Ascending aorta (tissue), 2 donors: ENCODE measurements at regions not wholly inside any gene's neighbourhood (a gene's known extent, or its start where the extent isn't known, plus 50 kb on each side); places are given as distances from the start of the nearest gene placed in this dataset.

Source experiments
- DNase-seq, 2 donors: peaks; one replicate each; pipeline ENCODE4 v3.0.0-alpha.2; 2019; ENCODE audit warnings: low spot score in 2 of 2
- H3K27ac ChIP-seq, 2 donors: fragments of 200-600 bp; sonication (generic); one replicate each; pipeline ENCODE4 v1.5.1; 2016 to 2017; ENCODE audit warnings: mild to moderate bottlenecking in 1 of 2
- H3K27me3 ChIP-seq: fragments of 200-600 bp; sonication (generic); one replicate; pipeline ENCODE4 v1.5.1; 2017
- H3K36me3 ChIP-seq, 2 donors: fragments of 200-600 bp; sonication (generic); one replicate each; pipeline ENCODE4 v1.5.1; 2016
- H3K4me1 ChIP-seq, 2 donors: fragments of 200-600 bp; sonication (generic); one replicate each; pipeline ENCODE4 v1.5.1; 2016 to 2017; ENCODE audit warnings: mild to moderate bottlenecking in 1 of 2
- H3K4me3 ChIP-seq, 2 donors: fragments of 200-600 bp; sonication (generic); one replicate each; pipeline ENCODE4 v1.5.1; 2016 to 2017; ENCODE audit warnings: mild to moderate bottlenecking in 1 of 2
- H3K9me3 ChIP-seq, 2 donors: fragments of 200-600 bp; sonication (generic); one replicate each; pipeline ENCODE4 v1.5.1; 2016
- intact Hi-C: fragments of 100-400 bp; cut with DNase I; formaldehyde crosslinking; loops from one replicate; pipeline ENCODE4 v1.15.1; 2023
- TF ChIP-seq, protein P1 (sequence below), 3 experiments: fragments of 200-600 bp in 2 of 3; fragments of 450-650 bp in 1 of 3; sonication (generic) in 2 of 3; IDR thresholded peaks; one replicate each; pipeline ENCODE4 v1.5.1; 2016 to 2019; ENCODE audit warnings: antibody characterized with exemption in 3 of 3, mild to moderate bottlenecking in 1 of 3, moderate library complexity in 1 of 3

DNA sequence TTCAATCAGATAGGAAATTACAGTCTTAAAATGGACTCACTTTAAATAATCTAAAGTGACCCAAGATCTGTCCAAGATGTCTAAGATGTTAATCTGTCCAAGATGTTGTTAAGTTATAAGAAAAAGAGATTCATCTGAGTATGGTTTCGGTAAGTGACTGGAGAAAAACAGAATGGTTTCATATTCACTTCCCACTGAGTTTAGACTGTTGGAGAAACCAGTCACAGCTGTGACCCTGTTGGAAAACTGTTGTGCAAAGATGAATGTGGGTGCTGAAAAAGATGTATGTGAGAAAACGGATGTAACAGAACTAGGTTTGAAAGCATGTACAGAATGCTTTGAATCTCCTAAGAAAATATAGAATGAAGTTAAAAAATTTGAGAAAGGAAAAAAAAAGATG, 325.9 kb downstream of the COL12A1 start:
- Histone ChIP-seq H3K36me3 (no peaks in the 10 kb centered on the region), H3K9me3 (no peaks in the 10 kb centered on the region), H3K4me3 (no peak overlapping the region), H3K27me3 (no peaks in the 10 kb centered on the region), H3K4me1 (no peaks in the 10 kb centered on the region), H3K27ac (no peak overlapping the region)
- TF ChIP-seq, protein P1, sequence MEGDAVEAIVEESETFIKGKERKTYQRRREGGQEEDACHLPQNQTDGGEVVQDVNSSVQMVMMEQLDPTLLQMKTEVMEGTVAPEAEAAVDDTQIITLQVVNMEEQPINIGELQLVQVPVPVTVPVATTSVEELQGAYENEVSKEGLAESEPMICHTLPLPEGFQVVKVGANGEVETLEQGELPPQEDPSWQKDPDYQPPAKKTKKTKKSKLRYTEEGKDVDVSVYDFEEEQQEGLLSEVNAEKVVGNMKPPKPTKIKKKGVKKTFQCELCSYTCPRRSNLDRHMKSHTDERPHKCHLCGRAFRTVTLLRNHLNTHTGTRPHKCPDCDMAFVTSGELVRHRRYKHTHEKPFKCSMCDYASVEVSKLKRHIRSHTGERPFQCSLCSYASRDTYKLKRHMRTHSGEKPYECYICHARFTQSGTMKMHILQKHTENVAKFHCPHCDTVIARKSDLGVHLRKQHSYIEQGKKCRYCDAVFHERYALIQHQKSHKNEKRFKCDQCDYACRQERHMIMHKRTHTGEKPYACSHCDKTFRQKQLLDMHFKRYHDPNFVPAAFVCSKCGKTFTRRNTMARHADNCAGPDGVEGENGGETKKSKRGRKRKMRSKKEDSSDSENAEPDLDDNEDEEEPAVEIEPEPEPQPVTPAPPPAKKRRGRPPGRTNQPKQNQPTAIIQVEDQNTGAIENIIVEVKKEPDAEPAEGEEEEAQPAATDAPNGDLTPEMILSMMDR (IDR thresholded peaks at IDR 0.05) = no peak
- no peak for DNase-seq
- intact Hi-C loops = no loop called here

DNA sequence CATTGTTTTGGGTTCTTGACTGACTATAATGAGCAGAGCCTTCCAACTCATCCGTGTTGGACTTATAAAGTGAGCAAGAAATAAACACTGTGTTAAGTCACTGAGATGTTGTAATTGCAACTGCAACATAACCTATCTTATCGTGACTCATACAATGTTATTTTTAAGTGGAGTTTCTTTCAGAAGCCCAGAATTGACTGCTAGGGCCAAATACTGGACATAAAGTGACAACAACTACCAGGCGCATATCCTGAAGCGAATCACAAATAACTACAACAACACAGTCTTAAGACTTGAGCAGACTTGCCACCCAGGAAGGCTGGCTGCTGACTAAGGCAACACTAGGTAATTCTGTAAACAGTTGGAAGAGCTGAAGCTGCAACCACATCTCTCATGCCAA, 326.6 kb downstream of the COL12A1 start:
- Histone ChIP-seq H3K27ac (no peak overlapping the region), H3K4me3 (no peak overlapping the region)
- TF ChIP-seq, protein P1 (IDR thresholded peaks at IDR 0.05) = no peak

DNA sequence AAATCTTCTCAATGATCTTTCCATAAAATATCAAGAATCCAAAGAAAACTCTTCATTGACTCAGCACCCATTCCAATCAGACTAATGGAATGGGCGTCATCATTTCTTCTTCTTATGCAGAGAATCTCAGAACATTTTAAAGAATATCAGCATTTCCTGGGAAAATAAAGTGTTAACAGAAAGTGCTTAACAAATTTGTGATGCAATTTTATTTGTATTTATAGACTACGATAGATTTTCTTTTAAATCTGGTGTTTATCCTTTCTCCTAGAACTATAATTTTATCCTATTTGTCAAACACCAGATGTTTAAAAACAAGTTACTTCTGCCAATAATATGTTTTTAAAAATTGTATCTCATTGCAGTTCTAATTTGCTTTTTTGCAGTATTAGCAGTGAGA, 330.7 kb downstream of the COL12A1 start:
- no peak for DNase-seq
- H3K4me3 ChIP-seq = no peak overlapping the region
- no peaks in the 10 kb centered on the region for H3K9me3 ChIP-seq
- H3K27ac ChIP-seq = no peak overlapping the region
- H3K27me3 ChIP-seq = no peaks in the 10 kb centered on the region
- TF ChIP-seq, protein P1 (IDR thresholded peaks at IDR 0.05) = no peak
- no peaks in the 10 kb centered on the region for H3K36me3 ChIP-seq
- H3K4me1 ChIP-seq = peaks cover 0 to 2% of the 10 kb centered on the region in 2 donors
- intact Hi-C loops = no loop called here

More for the DNA sequence above, 326.6 kb downstream of the COL12A1 start:
- no peaks in the 10 kb centered on the region for H3K27me3 ChIP-seq
- intact Hi-C loops = no loop called here
- no peaks in the 10 kb centered on the region for H3K36me3 ChIP-seq
- no peak for DNase-seq
- no peaks in the 10 kb centered on the region for H3K4me1 ChIP-seq
- H3K9me3 ChIP-seq = no peaks in the 10 kb centered on the region

DNA sequence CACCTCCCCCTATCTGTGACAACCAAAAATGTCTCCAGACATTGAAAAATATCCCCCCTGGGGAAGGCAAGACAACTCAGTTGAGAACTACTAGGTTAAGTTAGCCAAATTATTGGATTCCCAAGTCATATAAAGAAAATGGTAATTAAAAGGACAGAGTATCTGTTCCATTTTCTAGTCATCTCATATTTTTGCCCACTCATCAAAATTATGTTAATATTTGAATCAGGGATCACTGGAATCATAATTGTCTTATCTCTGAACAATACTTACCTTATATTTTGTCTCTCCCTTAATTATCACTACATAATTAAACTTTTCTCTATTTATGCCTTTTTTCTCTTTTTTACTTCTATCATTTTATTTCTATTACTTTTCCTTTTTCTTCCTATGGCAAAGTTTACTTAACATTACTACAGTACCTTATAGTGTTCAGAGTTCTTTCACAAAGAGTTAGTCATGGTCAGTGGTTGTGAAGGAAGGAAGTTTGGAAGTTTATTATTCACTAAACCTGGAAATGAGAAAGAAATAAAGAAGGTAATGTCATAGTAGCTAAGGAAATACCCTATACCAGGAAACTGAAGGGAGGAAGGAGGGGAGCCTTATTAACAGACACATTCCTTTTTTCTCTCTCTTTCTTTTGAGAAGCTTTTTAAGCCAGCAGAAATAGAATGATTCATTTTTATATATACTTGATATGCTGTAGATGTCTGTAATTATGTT, 332.9 kb downstream of the COL12A1 start:
- Histone ChIP-seq H3K27me3 (no peaks in the 10 kb centered on the region), H3K4me3 (no peak overlapping the region), H3K9me3 (no peaks in the 10 kb centered on the region), H3K36me3 (no peaks in the 10 kb centered on the region), H3K27ac (no peak overlapping the region), H3K4me1 (peaks cover 0 to 2% of the 10 kb centered on the region in 2 donors)
- no peak for DNase-seq
- intact Hi-C loops = no loop called here
- TF ChIP-seq, protein P1 (IDR thresholded peaks at IDR 0.05) = no peak

DNA sequence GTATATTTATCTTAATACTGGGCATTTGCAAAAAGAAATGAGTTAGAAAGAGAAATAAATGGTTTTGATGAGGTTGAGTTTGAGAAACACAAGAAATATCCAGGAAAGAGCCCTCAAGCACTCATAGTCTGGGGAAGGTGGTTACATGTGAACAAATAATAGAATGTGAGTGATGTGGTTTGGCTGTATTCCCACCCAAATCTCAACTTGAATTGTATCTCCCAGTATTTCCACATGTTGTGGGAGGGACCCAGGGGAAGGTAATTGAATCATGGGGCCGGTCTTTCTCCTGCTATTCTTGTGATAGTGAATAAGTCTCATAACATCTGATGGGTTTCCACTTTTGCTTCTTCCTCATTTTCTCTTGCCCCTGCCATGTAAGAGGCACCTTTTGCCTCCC, 334.1 kb downstream of the COL12A1 start:
- no peaks in the 10 kb centered on the region for H3K9me3 ChIP-seq
- no peaks in the 10 kb centered on the region for H3K27me3 ChIP-seq
- no peak overlapping the region for H3K27ac ChIP-seq
- no peak for DNase-seq
- H3K36me3 ChIP-seq = no peaks in the 10 kb centered on the region
- H3K4me1 ChIP-seq = peaks cover 0 to 2% of the 10 kb centered on the region in 2 donors
- intact Hi-C loops = no loop called here
- TF ChIP-seq, protein P1 (IDR thresholded peaks at IDR 0.05) = no peak
- no peak overlapping the region for H3K4me3 ChIP-seq
